ENCODE measurements at regions not wholly inside any gene's neighbourhood (a gene's known extent, or its start where the extent isn't known, plus 50 kb on each side); places are given as distances from the start of the nearest gene placed in this dataset.
"Not testable (repeated sequence)": the region's sequence is repeated elsewhere in the genome, so short reads cannot be mapped to it uniquely, and the experiment has no call there.

DNA sequence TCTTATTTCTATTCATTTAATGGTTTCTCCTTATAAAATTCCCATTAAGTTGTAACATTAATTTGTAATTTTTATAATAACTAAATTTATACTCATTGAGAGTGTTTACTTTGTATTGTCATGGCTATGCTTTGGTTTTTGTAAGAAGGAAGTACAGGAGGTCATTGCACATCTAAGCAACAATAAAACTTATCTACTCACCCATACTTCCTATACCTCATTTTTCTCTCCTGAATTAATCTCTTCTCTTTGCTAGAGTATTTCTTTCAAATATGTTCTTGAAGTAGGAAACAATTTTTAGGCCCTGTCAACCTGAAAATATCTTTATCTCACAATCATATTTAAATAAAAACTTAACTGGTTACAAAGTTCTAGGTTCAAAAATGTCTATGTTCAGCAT lies 95.4 kb upstream of the WDR11 start:
- DNase-seq (ENCODE audit: low spot score) = no peak

DNA sequence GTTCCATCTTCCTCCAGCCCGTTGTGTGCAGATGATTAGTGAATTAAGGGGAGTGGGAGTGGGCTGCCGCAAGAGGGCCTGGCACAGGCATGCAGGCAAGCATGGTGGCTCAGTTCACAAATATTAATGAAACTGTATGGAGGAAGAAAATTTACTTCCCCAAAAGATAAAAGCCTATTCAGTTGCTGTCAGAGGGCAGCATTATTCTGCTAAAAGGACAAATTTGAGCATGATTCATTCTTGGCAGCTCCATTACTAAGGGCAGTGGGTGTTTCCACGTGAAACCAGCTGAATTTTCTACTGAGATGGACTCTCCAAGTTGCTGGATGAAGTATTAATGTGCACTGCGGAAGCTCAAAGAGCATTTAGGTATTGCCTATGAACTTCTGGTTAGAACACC lies 90.9 kb upstream of the WDR11 start:
- no peak for DNase-seq (ENCODE audit: low spot score)

DNA sequence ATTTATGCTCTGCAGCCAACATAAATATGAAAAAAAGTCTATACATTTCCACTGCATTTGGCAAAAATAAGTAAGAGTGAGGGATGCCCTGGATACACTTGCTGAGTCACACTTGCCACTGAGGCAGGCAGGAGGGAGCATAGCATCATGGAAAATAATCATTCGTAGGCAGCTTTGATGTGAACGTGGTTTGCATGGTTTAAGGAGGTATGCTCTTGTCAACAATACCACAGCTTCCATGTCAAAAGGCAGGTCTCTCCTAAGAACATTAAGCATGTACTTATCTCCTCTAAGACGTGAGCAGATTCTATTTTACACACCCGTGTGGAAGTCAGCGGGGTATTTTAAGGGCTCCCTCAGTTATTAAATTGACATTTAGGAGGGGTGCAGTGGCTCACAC lies 89.2 kb upstream of the WDR11 start:
- DNase-seq (ENCODE audit: low spot score) = no peak

DNA sequence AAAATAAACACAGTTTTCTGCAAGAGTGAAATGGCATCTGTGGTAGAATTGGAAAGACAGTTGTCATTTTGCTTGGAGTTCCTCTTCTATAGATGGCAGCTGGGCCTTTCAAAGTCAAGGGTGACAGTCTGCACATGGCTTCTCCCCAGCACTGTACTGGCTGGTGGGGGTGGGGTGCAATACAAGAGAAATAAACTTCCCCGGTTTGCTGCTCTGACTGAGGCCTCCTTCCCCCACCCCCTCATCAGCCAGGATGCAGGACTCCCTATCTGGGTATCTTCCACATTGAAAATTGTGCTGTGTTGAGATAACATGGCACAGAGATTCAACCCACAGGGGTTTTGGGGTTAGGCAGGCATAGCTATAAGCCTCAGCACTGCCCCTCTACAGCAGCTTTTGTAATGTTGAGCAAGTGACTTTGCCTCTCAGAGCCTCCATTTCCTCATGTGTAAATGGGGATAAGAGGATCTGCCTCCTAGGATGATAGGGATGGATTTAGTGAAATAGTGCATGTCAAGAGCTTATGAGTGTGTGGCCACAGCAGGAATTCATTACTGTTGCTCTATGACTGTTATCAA lies 85.8 kb upstream of the WDR11 start:
- DNase-seq (ENCODE audit: low spot score) = no peak

DNA sequence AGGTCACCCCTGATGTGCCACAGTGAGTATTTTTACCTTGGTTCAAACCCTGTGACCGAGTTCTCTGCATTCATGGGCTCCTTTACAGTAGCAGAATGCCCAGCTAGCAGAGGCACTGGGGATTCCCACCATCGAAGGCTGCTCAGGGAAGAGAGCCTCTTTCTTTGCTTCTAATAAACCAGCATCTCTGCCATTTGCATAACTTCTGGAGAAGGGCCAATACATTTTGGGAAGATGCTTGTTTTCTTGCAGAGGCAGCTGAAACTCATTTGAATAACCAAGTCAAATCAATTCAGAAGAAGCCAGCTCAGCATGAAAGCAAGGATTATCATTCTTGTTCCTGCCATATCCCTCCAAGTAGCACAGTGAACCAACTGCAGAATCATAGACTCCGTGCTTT lies 82.9 kb upstream of the WDR11 start:
- DNase-seq (ENCODE audit: low spot score) = no peak

DNA sequence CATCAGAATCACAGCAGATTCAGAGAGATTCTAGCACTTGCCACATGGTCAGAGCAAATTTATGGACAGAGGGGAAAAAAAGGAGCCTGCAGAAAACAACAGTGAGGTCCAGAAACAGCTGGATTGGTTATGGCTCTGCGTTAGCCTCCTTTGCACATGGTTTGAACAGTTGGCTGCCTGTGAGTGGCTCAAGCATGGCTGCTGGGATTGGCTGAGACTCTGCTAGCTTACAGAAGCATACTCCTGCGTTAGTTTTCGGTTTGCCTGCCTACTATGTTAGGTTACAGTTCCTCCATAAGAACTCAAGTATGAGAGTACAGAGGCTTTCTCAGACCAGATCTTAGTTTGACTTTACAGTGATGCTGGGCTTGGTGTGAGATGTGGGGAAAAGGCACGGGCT lies 80.7 kb upstream of the WDR11 start:
- DNase-seq (ENCODE audit: low spot score) = no peak

DNA sequence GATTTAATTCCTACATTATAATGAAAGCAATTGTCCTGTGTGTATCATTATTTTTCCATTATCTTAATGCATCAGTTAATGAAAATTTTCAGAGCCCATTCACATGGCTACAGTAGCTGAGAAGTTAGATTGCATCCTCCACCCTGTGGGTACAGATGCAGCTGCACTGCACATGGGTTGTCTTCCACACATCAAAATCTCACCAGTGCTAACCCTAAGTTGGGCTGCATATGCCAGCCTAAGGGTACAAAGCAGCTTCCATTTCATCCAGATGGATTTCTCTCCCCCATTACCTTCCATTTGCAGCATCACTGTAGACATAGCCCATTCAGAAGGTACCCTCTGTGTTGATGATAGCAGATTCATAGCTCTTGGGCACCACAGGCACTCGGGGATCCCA lies 74.7 kb upstream of the WDR11 start:
- DNase-seq (ENCODE audit: low spot score) = no peak

DNA sequence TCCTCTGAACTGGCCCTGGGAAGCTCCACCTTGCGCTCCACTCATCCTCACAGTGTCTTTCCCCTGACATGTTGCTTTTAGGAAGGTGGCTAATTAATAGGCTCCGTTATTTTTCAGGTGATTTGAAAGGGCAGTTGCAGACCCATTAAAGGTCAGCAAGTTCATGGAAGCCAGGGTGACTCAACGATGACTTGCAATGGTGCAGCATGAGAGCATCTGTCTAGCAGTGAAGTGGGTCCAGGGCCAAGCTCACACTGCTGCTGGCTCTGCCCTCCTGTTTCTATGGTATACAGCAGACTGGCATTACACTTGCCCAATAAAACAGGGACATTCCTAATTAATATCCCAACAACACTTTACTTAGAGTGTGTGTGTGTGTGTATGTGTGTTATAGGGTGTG lies 68.8 kb upstream of the WDR11 start:
- DNase-seq (ENCODE audit: low spot score) = no peak

DNA sequence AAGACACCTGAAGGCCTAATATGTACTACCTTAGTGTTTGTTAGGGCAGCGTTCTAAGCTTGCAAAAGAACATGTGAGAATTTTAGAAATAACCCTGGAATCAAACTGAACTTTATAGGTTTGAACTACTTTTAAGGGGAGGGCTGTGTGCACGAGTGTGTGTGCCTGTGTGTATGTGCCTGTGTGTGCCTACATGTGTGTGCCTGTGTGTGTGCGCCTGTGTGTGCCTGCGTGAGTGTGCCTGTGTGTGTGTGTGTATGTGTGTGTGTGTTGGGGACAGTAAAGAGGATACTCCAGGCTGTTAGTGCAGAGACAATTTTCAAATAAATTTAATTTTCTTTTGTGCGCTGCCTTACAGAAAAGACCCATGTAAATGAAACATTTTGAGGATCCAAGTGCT lies 68.1 kb upstream of the WDR11 start:
- no peak for DNase-seq (ENCODE audit: low spot score)

DNA sequence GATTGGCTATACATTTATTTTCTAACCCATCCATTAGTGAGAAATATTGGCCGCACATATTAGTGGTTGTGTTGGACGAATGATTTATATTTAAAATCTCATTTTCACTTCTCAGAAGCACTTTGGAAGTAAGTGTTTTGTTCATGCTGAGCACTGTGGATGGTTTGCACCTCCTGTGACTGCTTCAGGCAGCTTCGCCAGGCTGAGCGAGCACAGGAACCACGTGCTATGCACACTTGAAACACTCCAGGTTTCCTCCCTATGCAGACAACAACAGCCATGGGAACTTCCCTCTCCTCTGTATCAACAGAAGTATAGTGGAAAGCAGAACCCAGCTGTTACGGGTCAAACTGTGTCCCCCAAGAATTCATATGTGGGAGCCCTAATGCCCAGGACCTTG lies 67.3 kb upstream of the WDR11 start:
- no peak for DNase-seq (ENCODE audit: low spot score)

DNA sequence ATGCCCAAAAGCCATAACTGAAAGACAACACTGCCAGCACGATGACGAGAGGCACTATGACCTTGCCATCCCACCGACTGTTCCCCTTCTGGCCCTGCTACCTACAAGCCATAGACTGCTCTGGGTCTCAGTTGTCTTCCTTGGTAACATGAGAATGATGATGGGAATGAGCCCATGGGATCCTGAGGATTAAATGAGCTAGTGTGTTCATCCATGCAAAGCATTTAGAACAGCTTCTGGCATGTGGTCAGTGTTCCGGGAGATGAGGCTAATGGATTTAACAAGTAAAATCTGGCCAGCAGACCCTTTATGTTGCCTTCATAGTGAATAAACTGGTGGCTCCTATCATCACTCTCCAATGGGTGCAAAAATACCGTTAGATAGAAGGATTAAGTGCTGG lies 62.4 kb upstream of the WDR11 start:
- DNase-seq (ENCODE audit: low spot score) = no peak

DNA sequence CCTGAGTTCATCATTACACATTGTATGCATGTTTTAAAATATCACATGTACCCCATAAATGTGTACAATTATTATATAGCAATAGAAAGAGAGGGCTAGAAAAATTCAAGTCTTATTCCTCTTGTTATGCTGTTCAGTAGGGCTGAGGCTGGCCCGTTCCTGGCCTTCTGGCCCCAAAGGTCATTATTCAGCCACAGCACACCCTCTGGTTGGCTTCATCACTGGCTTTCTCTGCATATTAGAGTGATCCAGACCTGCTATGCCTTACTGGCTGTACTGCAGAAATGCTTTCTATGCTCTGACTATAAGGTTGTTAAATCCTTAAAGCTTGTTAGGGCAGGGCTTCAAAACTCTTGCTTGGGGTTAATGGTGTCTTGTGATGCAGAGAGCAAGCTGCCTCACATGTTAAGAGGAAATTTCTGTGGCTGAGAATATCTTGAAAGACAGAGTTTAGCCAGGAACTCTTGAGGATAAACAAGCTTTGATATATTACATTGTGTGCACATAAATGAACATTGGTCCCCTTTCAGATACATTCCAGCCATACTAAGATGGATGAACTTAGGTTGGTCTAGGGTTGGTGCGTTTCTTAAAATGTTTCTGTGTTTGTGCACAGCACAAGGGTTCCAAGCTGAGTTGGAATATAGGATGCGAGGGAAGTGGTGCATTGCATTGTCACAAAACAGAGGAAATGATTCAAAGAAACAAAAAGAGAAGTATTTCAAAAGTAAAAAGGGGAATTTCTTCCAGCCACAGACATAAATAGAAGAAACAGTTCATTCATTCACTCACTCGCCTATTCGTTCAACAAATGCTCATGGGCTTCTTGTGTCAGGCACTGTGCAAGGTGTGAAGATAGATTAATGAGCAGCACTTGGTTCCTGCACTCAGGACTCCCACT lies 61.6 kb upstream of the WDR11 start:
- no peak for DNase-seq (ENCODE audit: low spot score)

DNA sequence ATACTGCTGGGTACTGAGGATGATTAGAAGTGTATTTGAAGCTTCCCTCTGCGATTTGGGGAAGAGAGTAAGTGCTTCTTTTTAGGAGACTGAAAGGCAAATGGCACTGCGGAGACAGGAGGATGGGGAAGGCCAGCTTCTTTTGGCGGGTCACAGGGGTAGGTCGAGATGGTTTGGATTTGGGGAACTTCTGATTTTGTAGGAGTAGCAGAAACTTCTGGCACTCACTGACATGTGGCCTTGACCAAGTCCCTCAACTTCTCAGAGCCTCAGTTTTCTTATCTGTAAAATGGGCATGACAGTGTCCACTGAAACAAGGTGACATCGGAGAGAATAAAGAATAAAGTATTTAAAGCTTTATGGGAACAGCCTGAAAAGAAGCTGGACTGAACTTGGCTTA lies 59.8 kb upstream of the WDR11 start:
- no peak for DNase-seq (ENCODE audit: low spot score)

DNA sequence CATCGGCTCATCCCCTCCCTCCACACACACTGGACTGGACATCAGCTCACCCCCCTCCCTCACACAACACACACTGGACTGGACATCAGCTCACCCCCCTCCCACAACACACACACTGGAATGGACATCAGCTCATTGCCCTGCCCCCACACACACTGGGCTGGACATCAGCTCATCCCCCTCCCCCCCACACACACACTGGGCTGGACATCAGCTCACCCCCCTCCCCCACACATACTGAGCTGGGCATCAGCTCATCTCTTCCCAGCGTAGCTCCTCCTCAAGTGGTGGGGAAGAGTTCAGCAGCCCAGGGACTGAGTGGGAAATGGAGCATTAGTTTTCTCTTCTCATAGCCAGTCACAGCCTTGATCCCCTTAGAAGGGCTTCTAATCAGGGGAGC lies 58.1 kb upstream of the WDR11 start:
- DNase-seq (ENCODE audit: low spot score) = no peak

DNA sequence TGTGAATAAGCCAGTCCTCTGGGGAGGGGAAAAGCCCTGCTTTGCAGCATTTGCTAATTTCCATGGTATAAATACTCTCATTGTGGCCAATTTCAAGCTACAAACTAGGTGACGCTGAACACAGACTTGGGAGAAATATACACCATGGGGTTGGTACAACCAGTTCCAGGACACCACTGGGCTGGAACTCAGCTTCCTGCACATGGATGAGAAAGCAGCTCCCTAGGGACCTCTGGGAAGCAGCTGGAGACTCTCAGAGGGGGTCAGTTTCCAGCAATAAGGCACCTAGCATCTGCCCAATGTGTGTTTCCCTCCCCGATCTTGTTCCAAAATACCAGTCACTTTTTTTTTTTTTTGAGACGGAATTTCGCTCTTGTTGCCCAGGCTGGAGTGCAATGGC lies 56.8 kb upstream of the WDR11 start:
- no peak for DNase-seq (ENCODE audit: low spot score)

DNA sequence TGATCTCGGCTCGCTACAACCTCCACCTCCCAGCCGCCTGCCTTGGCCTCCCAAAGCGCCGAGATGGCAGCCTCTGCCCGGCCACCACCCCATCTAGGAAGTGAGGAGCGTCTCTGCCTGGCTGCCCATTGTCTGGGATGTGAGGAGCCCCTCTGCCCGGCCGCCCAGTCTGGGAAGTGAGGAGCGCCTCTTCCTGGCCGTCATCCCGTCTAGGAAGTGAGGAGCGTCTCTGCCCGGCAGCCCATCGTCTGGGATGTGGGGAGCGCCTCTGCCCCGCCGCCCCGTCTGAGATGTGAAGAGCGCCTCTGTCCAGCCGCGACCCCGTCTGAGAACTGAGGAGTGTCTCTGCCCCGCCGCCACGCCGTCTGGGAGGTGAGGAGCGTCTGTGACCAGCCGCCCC lies 52.9 kb upstream of the WDR11 start:
- not testable (repeated sequence) for DNase-seq (ENCODE audit: low spot score)

DNA sequence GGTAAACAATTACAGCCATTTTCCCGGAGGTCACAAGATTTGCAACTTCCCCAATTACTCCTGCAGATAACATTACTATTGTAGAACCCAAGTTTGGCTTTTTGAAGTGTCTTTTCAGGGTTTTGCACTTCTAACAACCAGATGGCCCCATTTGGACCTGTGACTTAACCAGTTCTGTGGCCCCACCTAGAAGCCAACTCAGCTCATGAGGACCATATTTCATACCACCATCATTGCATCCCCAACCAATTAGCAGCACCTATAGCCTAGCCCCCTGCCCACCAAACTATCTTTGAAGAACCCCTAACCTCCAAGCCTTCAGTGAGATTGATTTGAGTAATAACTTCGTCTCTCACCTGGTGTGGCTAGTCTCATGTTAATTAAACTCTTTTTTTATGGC lies 51.3 kb upstream of the WDR11 start:
- no peak for DNase-seq (ENCODE audit: low spot score)

DNA sequence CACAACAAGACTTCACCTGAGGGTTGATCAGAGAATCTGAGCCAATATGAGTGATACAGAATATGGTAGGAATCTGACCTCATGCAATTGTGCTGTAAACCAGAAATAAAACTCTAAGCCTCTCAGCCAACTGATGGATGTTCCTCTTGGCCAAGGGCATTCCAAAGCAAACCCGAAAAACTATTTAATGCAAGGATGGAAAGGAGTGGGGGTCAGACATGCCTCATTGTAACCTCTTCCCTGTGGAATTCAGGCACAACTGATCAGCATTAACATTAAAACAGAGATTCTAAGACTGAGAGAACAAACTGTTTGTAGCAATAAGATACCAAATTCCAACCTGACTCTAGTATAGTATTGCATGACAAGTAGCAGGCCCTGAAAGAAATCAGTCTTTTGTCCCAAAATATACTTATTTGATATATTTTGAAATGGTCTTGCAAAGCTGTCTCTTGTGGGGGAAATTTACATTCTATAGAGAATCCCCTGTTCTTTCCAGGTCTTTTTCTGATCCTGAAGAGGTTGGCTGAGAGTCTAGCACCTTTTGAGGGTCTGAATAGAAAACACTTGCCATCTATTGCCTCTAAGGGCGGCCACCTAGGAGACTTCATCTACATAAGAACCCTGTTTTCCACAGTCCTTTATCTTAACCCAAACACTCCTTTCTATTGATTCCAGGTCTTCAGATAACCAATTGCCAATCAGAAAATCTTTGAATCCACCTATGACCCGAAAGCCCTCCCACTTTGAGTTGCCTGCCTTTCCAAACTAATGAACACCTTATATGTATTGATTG lies 50.4 kb upstream of the WDR11 start:
- no peak for DNase-seq (ENCODE audit: low spot score)

Data from hepatic stellate cell (primary cell).